DOHH2 (cell line): ENCODE measurements at regions not wholly inside any gene's neighbourhood (a gene's known extent, or its start where the extent isn't known, plus 50 kb on each side); places are given as distances from the start of the nearest gene placed in this dataset.

ENCODE experiments used
- H3F3A ChIP-seq: fragments of 200-600 bp; sonication (generic), shearing (Covaris generic); 2 replicates; pipeline ENCODE4 v1.6.0; 2016; ENCODE audit warnings: antibody characterized with exemption, mild to moderate bottlenecking; ENCODE audit not compliant: control insufficient read depth, insufficient read depth
- H3K27ac ChIP-seq: fragments of 200-600 bp; sonication (generic); 2 replicates; pipeline ENCODE4 v1.5.1; 2014; ENCODE audit warnings: low read depth, mild to moderate bottlenecking, low read length, moderate library complexity
- H3K27me3 ChIP-seq: fragments of 200-600 bp; sonication (generic); 2 replicates; pipeline ENCODE4 v1.6.1; 2014; ENCODE audit warnings: mild to moderate bottlenecking, low read length, mixed read lengths; ENCODE audit not compliant: control insufficient read depth
- H3K36me3 ChIP-seq: fragments of 200-600 bp; sonication (generic); 2 replicates; pipeline ENCODE4 v1.6.1; 2014; ENCODE audit warnings: mild to moderate bottlenecking, low read length, moderate library complexity, mixed read lengths; ENCODE audit not compliant: control insufficient read depth
- H3K4me1 ChIP-seq: fragments of 200-600 bp; sonication (generic); 2 replicates; pipeline ENCODE4 v1.6.1; 2014; ENCODE audit warnings: mild to moderate bottlenecking, low read length, mixed read lengths; ENCODE audit not compliant: control insufficient read depth
- H3K4me2 ChIP-seq: fragments of 200-600 bp; sonication (generic); 2 replicates; pipeline ENCODE4 v1.6.0; 2014; ENCODE audit warnings: mild to moderate bottlenecking, low read length, moderate library complexity
- H3K4me3 ChIP-seq: fragments of 200-600 bp; sonication (generic); 2 replicates; pipeline ENCODE4 v1.5.1; 2014; ENCODE audit warnings: mild to moderate bottlenecking, low read length, mixed read lengths
- H3K79me2 ChIP-seq: fragments of 200-600 bp; sonication (generic); 2 replicates; pipeline ENCODE4 v1.6.1; 2014; ENCODE audit warnings: mild to moderate bottlenecking, low read length, mixed read lengths; ENCODE audit not compliant: control insufficient read depth
- H3K9me2 ChIP-seq: fragments of 200-600 bp; sonication (generic); replicated peaks from 2 replicates; pipeline ENCODE4 v1.6.1; 2014; ENCODE audit warnings: mild to moderate bottlenecking, low read length, mixed read lengths; ENCODE audit not compliant: control insufficient read depth
- H3K9me3 ChIP-seq: fragments of 200-600 bp; sonication (generic); 2 replicates; pipeline ENCODE4 v1.6.1; 2014; ENCODE audit warnings: antibody characterized with exemption, low read length, mixed read lengths; ENCODE audit not compliant: control insufficient read depth, insufficient read depth
- H4K20me1 ChIP-seq: fragments of 200-600 bp; sonication (generic); 2 replicates; pipeline ENCODE4 v1.6.0; 2014; ENCODE audit warnings: low read depth, mild to moderate bottlenecking, antibody characterized with exemption, low read length, moderate library complexity; ENCODE audit not compliant: control insufficient read depth, insufficient read depth
- EZH2phosphoT487 ChIP-seq: fragments of 200-600 bp; sonication (generic); IDR thresholded peaks from 2 replicates; pipeline ENCODE4 v1.6.1; 2017; ENCODE audit warnings: borderline replicate concordance, mild to moderate bottlenecking, antibody characterized with exemption, low read length, moderate library complexity, mixed read lengths
- TF ChIP-seq, protein P1 (sequence below): fragments of 200-600 bp; sonication (generic); IDR thresholded peaks from one replicate; pipeline ENCODE4 v1.5.1; 2014; ENCODE audit warnings: antibody characterized with exemption, mild to moderate bottlenecking, low read depth, low read length; ENCODE audit not compliant: poor library complexity, severe bottlenecking

DNA sequence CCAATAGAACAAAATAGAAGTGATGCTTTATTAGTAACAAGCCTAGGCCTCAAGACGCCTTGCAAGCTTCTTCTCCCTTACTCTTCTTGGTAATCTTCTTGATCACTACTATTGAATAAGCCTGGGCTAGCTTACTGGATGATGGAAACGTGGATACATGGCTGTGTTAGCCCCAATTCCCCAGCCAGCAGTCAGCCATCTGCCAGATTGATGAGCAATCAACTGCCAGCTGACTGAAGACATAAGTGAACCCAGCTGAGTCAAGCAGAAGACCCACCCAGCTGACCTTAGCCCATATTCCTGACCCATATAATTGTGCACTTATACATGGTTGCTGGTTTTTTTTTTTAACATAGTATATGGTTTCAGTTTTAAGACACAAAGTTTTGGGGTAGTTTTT lies 130.4 kb downstream of the DHX15 start:
- Histone ChIP-seq H3K4me2 (no peak overlapping the region), H3K79me2 (no peaks in the 10 kb centered on the region), H3K9me2 (no peaks in the 10 kb centered on the region), H3K27ac (no peak overlapping the region), H3F3A (no peaks in the 10 kb centered on the region), H3K9me3 (no peaks in the 10 kb centered on the region), H3K27me3 (no peaks in the 10 kb centered on the region), H3K36me3 (no peaks in the 10 kb centered on the region), H3K4me1 (no peaks in the 10 kb centered on the region), H4K20me1 (no peaks in the 10 kb centered on the region), H3K4me3 (no peak overlapping the region)
- no peak for TF ChIP-seq EZH2phosphoT487
- TF ChIP-seq, protein P1, sequence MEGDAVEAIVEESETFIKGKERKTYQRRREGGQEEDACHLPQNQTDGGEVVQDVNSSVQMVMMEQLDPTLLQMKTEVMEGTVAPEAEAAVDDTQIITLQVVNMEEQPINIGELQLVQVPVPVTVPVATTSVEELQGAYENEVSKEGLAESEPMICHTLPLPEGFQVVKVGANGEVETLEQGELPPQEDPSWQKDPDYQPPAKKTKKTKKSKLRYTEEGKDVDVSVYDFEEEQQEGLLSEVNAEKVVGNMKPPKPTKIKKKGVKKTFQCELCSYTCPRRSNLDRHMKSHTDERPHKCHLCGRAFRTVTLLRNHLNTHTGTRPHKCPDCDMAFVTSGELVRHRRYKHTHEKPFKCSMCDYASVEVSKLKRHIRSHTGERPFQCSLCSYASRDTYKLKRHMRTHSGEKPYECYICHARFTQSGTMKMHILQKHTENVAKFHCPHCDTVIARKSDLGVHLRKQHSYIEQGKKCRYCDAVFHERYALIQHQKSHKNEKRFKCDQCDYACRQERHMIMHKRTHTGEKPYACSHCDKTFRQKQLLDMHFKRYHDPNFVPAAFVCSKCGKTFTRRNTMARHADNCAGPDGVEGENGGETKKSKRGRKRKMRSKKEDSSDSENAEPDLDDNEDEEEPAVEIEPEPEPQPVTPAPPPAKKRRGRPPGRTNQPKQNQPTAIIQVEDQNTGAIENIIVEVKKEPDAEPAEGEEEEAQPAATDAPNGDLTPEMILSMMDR: no peak

DNA sequence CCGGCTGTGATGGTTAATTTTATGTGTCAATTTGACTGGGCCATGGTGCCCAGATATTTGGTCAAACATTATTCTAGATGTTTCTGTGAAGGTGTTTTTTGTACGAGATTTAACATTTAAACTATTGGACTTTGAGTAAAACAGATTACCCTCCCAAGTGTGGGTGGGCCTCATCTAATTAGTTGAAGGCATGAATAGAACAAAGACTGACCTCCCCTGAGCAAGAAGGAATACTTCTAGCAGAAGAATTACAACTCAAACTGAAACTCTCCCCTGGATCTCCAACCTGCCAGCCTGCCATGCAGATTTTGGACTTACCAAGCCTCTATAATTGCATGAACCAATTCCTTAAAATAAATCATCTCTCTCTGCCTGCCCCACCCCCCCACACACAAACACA lies 132.5 kb downstream of the DHX15 start:
- H3K36me3 ChIP-seq: no peaks in the 10 kb centered on the region
- no peak overlapping the region for H3K4me2 ChIP-seq
- H4K20me1 ChIP-seq: no peaks in the 10 kb centered on the region
- H3K27me3 ChIP-seq: no peaks in the 10 kb centered on the region
- no peaks in the 10 kb centered on the region for H3K9me2 ChIP-seq
- TF ChIP-seq, protein P1: no peak
- no peak for TF ChIP-seq EZH2phosphoT487
- H3K4me3 ChIP-seq: no peak overlapping the region
- H3K4me1 ChIP-seq: no peaks in the 10 kb centered on the region
- H3F3A ChIP-seq: no peaks in the 10 kb centered on the region
- H3K27ac ChIP-seq: no peak overlapping the region
- no peaks in the 10 kb centered on the region for H3K79me2 ChIP-seq
- no peaks in the 10 kb centered on the region for H3K9me3 ChIP-seq

DNA sequence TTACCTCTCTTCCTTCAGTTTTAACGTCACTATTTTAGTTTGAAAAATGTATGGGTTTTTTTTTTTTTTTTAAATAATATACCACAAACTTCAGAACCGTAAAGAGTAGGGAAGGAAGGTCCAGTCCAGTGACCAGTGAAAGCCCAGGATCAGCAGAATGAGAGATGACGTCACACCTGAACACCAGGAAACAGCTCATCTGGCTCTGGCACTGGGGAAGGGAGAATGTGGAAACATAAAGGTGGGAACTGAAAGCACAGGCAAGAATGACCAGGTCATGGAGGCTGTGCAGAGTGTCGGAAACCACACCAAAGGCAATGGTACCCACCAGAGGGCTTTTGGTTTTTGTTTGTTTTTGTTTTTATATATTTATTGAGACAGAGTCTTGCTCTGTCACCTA lies 141.2 kb downstream of the DHX15 start:
- Histone ChIP-seq H3K4me2 (no peak overlapping the region), H3K27me3 (no peaks in the 10 kb centered on the region), H3F3A (no peaks in the 10 kb centered on the region), H3K4me3 (no peak overlapping the region), H3K9me3 (no peaks in the 10 kb centered on the region), H3K4me1 (no peaks in the 10 kb centered on the region), H3K79me2 (no peaks in the 10 kb centered on the region), H3K36me3 (no peaks in the 10 kb centered on the region), H4K20me1 (no peaks in the 10 kb centered on the region), H3K27ac (no peak overlapping the region), H3K9me2 (no peaks in the 10 kb centered on the region)
- no peak for TF ChIP-seq EZH2phosphoT487
- TF ChIP-seq, protein P1: no peak

DNA sequence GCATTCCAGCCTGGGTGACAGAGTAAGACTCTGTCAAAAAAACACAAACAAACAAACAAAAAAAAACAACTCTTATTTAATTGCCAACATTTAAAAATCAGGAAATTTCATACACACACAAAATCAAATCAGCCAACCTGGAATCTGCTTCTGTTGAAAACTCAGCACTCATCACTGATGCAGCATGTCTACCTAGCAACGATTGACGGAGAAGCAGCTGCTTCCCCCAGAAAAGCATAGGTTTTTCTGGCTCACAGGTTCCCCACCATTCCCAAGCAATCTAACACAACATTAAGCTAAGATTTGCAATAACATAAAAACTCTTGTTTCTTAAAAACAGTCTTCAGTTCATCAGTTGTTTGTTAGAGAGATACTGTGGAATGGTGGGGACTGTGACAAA lies 143.6 kb downstream of the DHX15 start:
- Histone ChIP-seq H3K9me2 (no peaks in the 10 kb centered on the region), H3K36me3 (no peaks in the 10 kb centered on the region), H3F3A (no peaks in the 10 kb centered on the region), H3K27me3 (no peaks in the 10 kb centered on the region), H4K20me1 (no peaks in the 10 kb centered on the region), H3K27ac (no peak overlapping the region), H3K9me3 (no peaks in the 10 kb centered on the region; the same call in 1 of the 2 replicates), H3K79me2 (no peaks in the 10 kb centered on the region), H3K4me3 (no peak overlapping the region), H3K4me1 (no peaks in the 10 kb centered on the region), H3K4me2 (no peak overlapping the region)
- no peak for TF ChIP-seq EZH2phosphoT487
- TF ChIP-seq, protein P1: no peak
